Kidney tubule cell (primary cell): ENCODE measurements at regions not wholly inside any gene's neighbourhood (a gene's known extent, or its start where the extent isn't known, plus 50 kb on each side); places are given as distances from the start of the nearest gene placed in this dataset.

Experiments
- DNase-seq: peaks from one replicate; pipeline ENCODE4 v3.0.0-alpha.2; 2018; ENCODE audit warnings: low spot score

GRCh38 chr4:158008551-158009218, 164.1 kb downstream of the GASK1B start:
- DNase-seq = peak; percentile 50

- no peak for DNase-seq
These were observed 165.3 kb downstream of the GASK1B start for GRCh38 chr4:158007566-158007965.

- no peak for DNase-seq
These were observed 165.8 kb downstream of the GASK1B start for GRCh38 chr4:158006990-158007389.

GRCh38 chr4:158005021-158005420, 167.8 kb downstream of the GASK1B start:
- no peak for DNase-seq

- DNase-seq = no peak
These were observed 168.7 kb downstream of the GASK1B start for GRCh38 chr4:158004101-158004500.

- no peak for DNase-seq
These were observed 169.6 kb downstream of the GASK1B start for GRCh38 chr4:158003212-158003611.

- no peak for DNase-seq
These were observed 170.7 kb downstream of the GASK1B start for GRCh38 chr4:158002173-158002572.

- DNase-seq = no peak
These were observed 171.1 kb downstream of the GASK1B start for GRCh38 chr4:158001756-158002155.

GRCh38 chr4:157999723-158000122, 173.1 kb downstream of the GASK1B start:
- DNase-seq = no peak

GRCh38 chr4:157997296-157997695, 175.5 kb downstream of the GASK1B start:
- no peak for DNase-seq

GRCh38 chr4:157996061-157997028, 176.5 kb downstream of the GASK1B start:
- DNase-seq = no peak

- DNase-seq = no peak
These were observed 178.0 kb downstream of the GASK1B start for GRCh38 chr4:157994863-157995262.

GRCh38 chr4:157992948-157993839, 179.6 kb downstream of the GASK1B start:
- no peak for DNase-seq

- DNase-seq = peak; percentile 69
These were observed 180.7 kb downstream of the GASK1B start for GRCh38 chr4:157992038-157992705.

GRCh38 chr4:157988641-157989040, 184.2 kb downstream of the GASK1B start:
- DNase-seq = no peak

- no peak for DNase-seq
These were observed 188.4 kb downstream of the GASK1B start for GRCh38 chr4:157984285-157984911.

GRCh38 chr4:157983300-157983699, 189.5 kb downstream of the GASK1B start:
- no peak for DNase-seq

- no peak for DNase-seq
These were observed 192.7 kb downstream of the GASK1B start for GRCh38 chr4:157980158-157980557.

- peak; percentile 69 for DNase-seq
These were observed 194.0 kb downstream of the GASK1B start for GRCh38 chr4:157978680-157979361.

- DNase-seq = no peak
These were observed 195.7 kb downstream of the GASK1B start for GRCh38 chr4:157977086-157977485.

GRCh38 chr4:157973297-157973696, 199.5 kb downstream of the GASK1B start:
- no peak for DNase-seq
